ENCODE measurements at regions not wholly inside any gene's neighbourhood (a gene's known extent, or its start where the extent isn't known, plus 50 kb on each side); places are given as distances from the start of the nearest gene placed in this dataset.

DNA sequence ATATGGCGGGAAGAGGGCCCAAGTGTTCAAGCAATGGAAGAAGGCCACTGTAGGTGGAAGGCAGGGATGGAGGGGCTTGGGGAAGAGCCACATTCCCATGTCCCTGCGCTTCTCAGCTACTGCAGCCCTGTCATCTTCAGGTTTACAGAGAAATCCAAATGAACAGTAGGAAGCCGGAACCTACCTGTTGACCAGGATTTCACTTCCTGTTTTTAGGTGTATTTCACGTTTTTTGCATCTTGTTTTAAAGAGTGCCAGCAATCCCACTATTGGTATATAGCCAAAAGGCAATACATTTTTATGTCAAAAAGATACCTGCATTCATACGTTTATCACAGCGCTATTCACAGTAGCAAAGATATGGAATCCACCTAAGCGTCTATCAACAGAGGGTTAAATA is 159.2 kb downstream of the SLC35B3 start:
- H3K27ac ChIP-seq (ENCODE audit: low read depth, low read length, severe bottlenecking) = no peak overlapping the region
- 93 to 100% methylated on average over 3 of the region's 7 CpGs for WGBS, 2 experiments (ENCODE audit: insufficient coverage in 2 of 2)
- no peaks in the 10 kb centered on the region for H3K36me3 ChIP-seq (ENCODE audit: control insufficient read depth, insufficient read depth, low read length)
- H3K4me1 ChIP-seq (ENCODE audit: control insufficient read depth, insufficient read depth, low read length, poor library complexity, severe bottlenecking) = peaks cover 4% of the 10 kb centered on the region
- no peak overlapping the region for H3K4me3 ChIP-seq (ENCODE audit: extremely low read depth, insufficient read depth, low read length, poor library complexity, severe bottlenecking)
- no peaks in the 10 kb centered on the region for H3K9me3 ChIP-seq (ENCODE audit: control insufficient read depth, low read length)

DNA sequence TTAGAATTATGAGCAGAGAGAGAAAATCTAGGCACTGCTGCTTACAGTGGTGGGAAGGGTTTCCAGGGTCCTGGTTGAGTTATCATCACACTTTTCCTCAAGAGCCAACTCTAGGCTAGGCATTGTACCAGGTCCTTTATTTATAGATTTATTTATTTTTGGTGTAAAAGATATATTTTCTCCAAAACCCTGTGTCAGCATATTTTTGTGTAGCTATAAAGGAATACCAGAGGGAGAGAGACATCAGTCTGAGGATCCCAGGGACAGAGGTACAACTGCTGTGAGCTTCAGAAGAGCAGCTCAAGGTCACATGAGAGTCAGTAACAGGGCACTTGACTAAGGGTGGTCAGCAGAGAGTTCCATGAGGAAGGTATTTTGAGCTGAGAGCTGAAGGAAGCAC is 159.7 kb downstream of the SLC35B3 start:
- no peak overlapping the region for H3K27ac ChIP-seq (ENCODE audit: low read depth, low read length, severe bottlenecking)
- no peaks in the 10 kb centered on the region for H3K9me3 ChIP-seq (ENCODE audit: control insufficient read depth, low read length)
- H3K4me1 ChIP-seq (ENCODE audit: control insufficient read depth, insufficient read depth, low read length, poor library complexity, severe bottlenecking) = peaks cover 4% of the 10 kb centered on the region
- H3K4me3 ChIP-seq (ENCODE audit: extremely low read depth, insufficient read depth, low read length, poor library complexity, severe bottlenecking) = no peak overlapping the region
- H3K36me3 ChIP-seq (ENCODE audit: control insufficient read depth, insufficient read depth, low read length) = no peaks in the 10 kb centered on the region

DNA sequence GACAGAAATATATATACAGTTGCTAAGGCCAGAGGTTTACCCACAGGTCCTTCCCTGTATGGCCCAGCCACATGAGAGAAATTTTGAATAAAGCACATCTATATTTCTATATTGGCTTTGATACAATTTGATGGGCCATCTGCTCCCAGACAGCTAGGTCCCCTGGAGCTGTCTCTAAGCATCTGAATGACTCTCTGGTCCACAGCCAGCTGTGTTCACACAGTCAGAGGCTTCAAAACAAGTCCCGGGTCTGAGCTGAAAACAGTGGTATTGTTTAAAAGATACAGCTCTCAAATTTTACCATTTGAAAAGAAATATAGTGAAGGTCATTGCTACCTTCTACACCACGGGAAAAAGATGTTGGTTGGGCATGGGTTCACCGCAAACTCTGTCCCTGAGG is 161.1 kb downstream of the SLC35B3 start:
- WGBS, 2 experiments (ENCODE audit: insufficient coverage in 2 of 2) = 83% methylated on average over 2 of the region's 3 CpGs; no CpG with 5 or more reads in 1 of the 2 experiments
- no peaks in the 10 kb centered on the region for H3K9me3 ChIP-seq (ENCODE audit: control insufficient read depth, low read length)

DNA sequence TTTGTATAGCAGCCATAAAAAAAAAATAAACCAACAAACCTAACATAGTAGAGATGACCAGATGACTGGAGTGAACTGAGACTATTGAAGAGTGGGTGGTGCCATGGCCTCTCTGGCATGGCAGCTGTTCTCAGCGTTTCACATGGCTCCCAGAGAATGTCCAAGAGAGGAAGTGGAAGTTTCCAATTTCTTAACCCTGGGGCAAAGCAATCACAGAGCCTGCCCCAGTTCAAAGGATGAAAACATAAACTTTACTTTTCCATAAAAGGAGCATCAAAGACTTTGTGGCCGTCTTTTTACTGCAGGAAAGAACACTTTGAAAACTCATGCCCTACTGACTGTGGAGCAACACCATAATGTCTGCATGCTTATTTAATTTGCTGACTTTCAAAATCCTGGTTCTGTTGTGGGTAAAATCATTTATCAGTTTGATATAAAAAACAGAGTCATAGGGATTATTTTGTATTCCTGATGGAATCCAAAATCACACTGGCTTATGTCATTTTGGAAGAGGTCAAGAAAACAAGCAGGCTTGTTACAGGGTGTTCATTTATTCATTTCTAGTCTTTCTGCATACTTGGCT is 165.4 kb downstream of the SLC35B3 start:
- no peak overlapping the region for H3K27ac ChIP-seq (ENCODE audit: low read depth, low read length, severe bottlenecking)
- H3K9me3 ChIP-seq (ENCODE audit: control insufficient read depth, low read length) = no peaks in the 10 kb centered on the region
- H3K4me1 ChIP-seq (ENCODE audit: control insufficient read depth, insufficient read depth, low read length, poor library complexity, severe bottlenecking) = peaks cover 3% of the 10 kb centered on the region
- WGBS, 2 experiments (ENCODE audit: insufficient coverage in 2 of 2) = 60 to 80% methylated on average over 1 to 2 of the region's 2 CpGs
- no peak overlapping the region for H3K4me3 ChIP-seq (ENCODE audit: extremely low read depth, insufficient read depth, low read length, poor library complexity, severe bottlenecking)
- no peaks in the 10 kb centered on the region for H3K36me3 ChIP-seq (ENCODE audit: control insufficient read depth, insufficient read depth, low read length)

More for the DNA sequence above, 161.1 kb downstream of the SLC35B3 start:
- H3K27ac ChIP-seq (ENCODE audit: low read depth, low read length, severe bottlenecking) = no peak overlapping the region
- no peaks in the 10 kb centered on the region for H3K36me3 ChIP-seq (ENCODE audit: control insufficient read depth, insufficient read depth, low read length)
- peaks cover 7% of the 10 kb centered on the region for H3K4me1 ChIP-seq (ENCODE audit: control insufficient read depth, insufficient read depth, low read length, poor library complexity, severe bottlenecking)
- H3K4me3 ChIP-seq (ENCODE audit: extremely low read depth, insufficient read depth, low read length, poor library complexity, severe bottlenecking) = no peak overlapping the region

DNA sequence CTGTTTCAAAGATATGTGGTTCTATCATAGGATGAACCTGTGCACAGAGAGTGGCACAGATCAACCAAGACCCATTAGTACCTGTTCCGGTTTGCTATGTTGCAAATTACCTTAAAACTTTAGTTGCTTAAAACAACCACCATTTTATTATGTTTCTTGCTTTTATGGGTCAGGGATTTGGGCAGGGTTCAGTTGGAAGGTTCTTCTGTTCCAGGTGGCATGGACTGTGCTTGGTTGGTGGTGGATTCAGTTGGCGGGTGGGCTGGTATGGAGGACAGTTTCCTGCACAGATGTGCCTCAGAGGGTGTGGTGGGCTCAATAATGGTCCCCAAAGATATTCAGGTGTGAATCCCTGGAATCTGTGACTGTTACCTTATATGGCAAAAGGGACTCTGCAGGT is 166.3 kb downstream of the SLC35B3 start:
- Histone ChIP-seq H3K36me3 (ENCODE audit: control insufficient read depth, insufficient read depth, low read length) (no peaks in the 10 kb centered on the region), H3K4me1 (ENCODE audit: control insufficient read depth, insufficient read depth, low read length, poor library complexity, severe bottlenecking) (peaks cover 3% of the 10 kb centered on the region), H3K4me3 (ENCODE audit: extremely low read depth, insufficient read depth, low read length, poor library complexity, severe bottlenecking) (no peak overlapping the region), H3K27ac (ENCODE audit: low read depth, low read length, severe bottlenecking) (no peak overlapping the region), H3K9me3 (ENCODE audit: control insufficient read depth, low read length) (no peaks in the 10 kb centered on the region)
- 100% methylated on average over 1 of the region's 2 CpGs for WGBS, 2 experiments (ENCODE audit: insufficient coverage in 2 of 2)

DNA sequence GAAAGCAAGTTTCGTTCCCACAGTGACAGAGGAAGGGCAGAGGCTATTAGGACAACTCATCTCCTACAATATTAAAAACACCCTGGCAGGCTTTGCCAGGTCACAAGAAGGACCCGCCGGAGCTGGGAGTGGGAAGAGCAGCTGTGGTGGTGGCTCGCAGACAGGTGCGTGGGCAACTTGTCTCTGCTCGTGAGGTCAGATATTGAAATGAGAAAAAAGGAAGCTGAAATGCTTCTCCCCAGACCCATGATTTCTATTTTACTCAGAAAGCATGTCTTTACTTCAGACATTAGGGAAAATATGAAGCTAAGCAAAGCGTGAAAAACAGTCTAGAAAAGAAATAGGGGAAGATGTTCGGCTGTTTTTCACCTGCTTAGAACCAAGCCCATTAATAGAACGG is 166.3 kb upstream of the EEF1E1 start:
- H3K4me3 ChIP-seq (ENCODE audit: extremely low read depth, insufficient read depth, low read length, poor library complexity, severe bottlenecking) = no peak overlapping the region
- H3K9me3 ChIP-seq (ENCODE audit: control insufficient read depth, low read length) = no peaks in the 10 kb centered on the region
- H3K4me1 ChIP-seq (ENCODE audit: control insufficient read depth, insufficient read depth, low read length, poor library complexity, severe bottlenecking) = peaks cover 3% of the 10 kb centered on the region
- WGBS, 2 experiments (ENCODE audit: insufficient coverage in 2 of 2) = 100% methylated on average over 2 of the region's 9 CpGs; no CpG with 5 or more reads in 1 of the 2 experiments
- H3K36me3 ChIP-seq (ENCODE audit: control insufficient read depth, insufficient read depth, low read length) = no peaks in the 10 kb centered on the region
- no peak overlapping the region for H3K27ac ChIP-seq (ENCODE audit: low read depth, low read length, severe bottlenecking)

DNA sequence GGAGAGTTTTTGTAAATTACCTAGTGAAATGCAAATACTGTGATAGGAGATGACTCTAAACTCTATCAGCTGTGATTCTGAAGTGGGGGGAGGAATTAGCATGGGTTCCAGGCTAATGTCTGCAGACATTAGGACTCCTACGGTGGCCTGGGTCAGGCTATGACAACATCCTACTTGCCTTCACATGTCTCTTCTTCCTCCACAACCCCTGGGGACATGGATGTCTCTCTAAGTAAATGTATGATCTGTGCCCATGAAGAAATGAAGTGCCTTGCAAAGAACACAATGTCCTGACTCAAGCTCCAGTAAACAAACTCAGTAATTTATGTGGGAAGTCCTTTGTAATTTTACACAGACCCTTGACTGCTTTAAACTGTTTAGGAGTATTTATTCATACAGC is 165.8 kb upstream of the EEF1E1 start:
- H3K4me1 ChIP-seq (ENCODE audit: control insufficient read depth, insufficient read depth, low read length, poor library complexity, severe bottlenecking) = peaks cover 3% of the 10 kb centered on the region
- WGBS, 2 experiments (ENCODE audit: insufficient coverage in 2 of 2) = no CpG with 5 or more reads among the region's 1 CpG
- H3K9me3 ChIP-seq (ENCODE audit: control insufficient read depth, low read length) = no peaks in the 10 kb centered on the region
- no peaks in the 10 kb centered on the region for H3K36me3 ChIP-seq (ENCODE audit: control insufficient read depth, insufficient read depth, low read length)
- no peak overlapping the region for H3K27ac ChIP-seq (ENCODE audit: low read depth, low read length, severe bottlenecking)
- H3K4me3 ChIP-seq (ENCODE audit: extremely low read depth, insufficient read depth, low read length, poor library complexity, severe bottlenecking) = no peak overlapping the region

DNA sequence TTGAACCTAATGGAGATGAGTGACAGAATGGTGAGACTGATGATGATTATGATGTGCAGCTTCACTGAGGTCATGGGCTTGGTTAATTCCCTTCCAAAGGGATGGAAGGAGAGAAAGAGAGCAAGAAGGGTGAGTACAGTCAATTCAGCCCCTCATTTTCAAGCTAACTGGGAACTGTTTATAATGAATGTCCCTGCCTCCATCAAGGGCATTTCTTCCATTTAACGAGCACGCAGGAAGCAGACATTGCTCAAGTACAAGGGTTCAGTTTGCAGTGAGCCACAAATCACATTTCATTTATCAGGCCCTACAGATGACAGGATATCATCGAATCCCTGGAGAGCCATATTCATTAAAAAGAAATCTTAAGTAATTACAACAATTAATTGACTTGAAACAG is 158.3 kb upstream of the EEF1E1 start:
- WGBS, 2 experiments (ENCODE audit: insufficient coverage in 2 of 2) = 93 to 100% methylated on average over 2 of the region's 3 CpGs
- H3K36me3 ChIP-seq (ENCODE audit: control insufficient read depth, insufficient read depth, low read length) = no peaks in the 10 kb centered on the region
- no peak overlapping the region for H3K4me3 ChIP-seq (ENCODE audit: extremely low read depth, insufficient read depth, low read length, poor library complexity, severe bottlenecking)
- no peaks in the 10 kb centered on the region for H3K4me1 ChIP-seq (ENCODE audit: control insufficient read depth, insufficient read depth, low read length, poor library complexity, severe bottlenecking)
- no peak overlapping the region for H3K27ac ChIP-seq (ENCODE audit: low read depth, low read length, severe bottlenecking)
- no peaks in the 10 kb centered on the region for H3K9me3 ChIP-seq (ENCODE audit: control insufficient read depth, low read length)

DNA sequence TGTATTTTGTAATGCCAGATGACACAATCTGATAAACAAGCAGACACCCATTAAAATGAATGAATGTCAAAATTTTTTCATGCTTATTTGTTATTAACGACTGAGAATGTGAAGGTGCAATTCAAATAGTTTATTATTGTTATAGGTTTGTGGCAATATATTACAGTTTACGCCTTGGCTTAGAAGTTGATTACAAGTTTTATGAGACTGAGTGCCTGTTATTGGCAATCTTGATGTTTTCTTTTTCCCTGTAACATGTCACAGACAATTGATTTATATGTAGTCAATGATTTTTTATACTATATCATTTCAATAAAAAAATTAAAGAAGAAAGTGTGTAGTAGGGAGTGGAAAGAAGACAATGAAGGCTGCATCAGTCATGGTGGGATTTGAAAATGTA is 144.1 kb upstream of the EEF1E1 start:
- Histone ChIP-seq H3K27ac (ENCODE audit: low read depth, low read length, severe bottlenecking) (no peak overlapping the region), H3K4me1 (ENCODE audit: control insufficient read depth, insufficient read depth, low read length, poor library complexity, severe bottlenecking) (peaks cover 25% of the 10 kb centered on the region), H3K4me3 (ENCODE audit: extremely low read depth, insufficient read depth, low read length, poor library complexity, severe bottlenecking) (no peak overlapping the region), H3K36me3 (ENCODE audit: control insufficient read depth, insufficient read depth, low read length) (no peaks in the 10 kb centered on the region), H3K9me3 (ENCODE audit: control insufficient read depth, low read length) (no peaks in the 10 kb centered on the region)
- WGBS, 2 experiments (ENCODE audit: insufficient coverage in 2 of 2) = 89 to 100% methylated on average over 1 to 2 of the region's 2 CpGs

DNA sequence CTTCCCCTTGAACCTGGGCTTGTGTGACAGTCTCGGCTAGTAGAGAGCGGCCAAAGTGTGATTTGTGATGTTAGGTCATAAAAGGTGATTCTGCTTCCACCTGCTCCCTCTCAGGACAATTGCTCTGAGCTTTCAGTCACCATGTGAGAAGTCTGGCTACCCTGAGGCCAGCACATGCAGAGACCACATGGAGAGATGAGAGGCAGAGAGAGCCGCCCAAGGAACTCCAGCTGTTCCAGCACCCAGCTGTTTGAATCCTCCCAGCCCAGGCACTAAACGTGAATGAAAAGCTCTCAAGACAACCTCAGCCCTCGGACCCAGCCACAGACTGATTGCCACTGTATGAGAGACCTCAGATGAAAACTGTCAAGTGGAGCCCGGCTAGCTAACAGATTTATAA is 143.4 kb upstream of the EEF1E1 start:
- Histone ChIP-seq H3K9me3 (ENCODE audit: control insufficient read depth, low read length) (no peaks in the 10 kb centered on the region), H3K4me1 (ENCODE audit: control insufficient read depth, insufficient read depth, low read length, poor library complexity, severe bottlenecking) (peaks cover 25% of the 10 kb centered on the region), H3K36me3 (ENCODE audit: control insufficient read depth, insufficient read depth, low read length) (no peaks in the 10 kb centered on the region), H3K27ac (ENCODE audit: low read depth, low read length, severe bottlenecking) (no peak overlapping the region), H3K4me3 (ENCODE audit: extremely low read depth, insufficient read depth, low read length, poor library complexity, severe bottlenecking) (no peak overlapping the region)
- WGBS, 2 experiments (ENCODE audit: insufficient coverage in 2 of 2) = 86% methylated on average over 4 of the region's 6 CpGs; no CpG with 5 or more reads in 1 of the 2 experiments

DNA sequence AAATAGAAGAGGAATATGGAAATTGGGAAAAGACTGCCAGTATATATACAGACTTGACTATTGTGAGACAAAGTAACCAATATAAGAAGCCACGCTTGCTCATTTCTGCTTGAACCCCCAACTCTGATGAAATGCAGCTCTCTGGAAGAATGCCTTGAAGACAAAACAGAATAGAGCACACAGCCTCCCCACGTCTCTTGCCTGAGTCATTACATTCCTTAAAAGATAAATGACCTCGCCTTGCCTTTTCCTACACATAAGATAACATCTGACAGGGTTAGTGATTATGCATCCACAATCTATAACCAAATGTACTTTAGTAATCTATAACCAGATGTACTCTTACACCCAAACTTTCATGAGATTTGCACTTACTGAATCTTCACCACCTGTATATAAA is 141.1 kb upstream of the EEF1E1 start:
- no peaks in the 10 kb centered on the region for H3K9me3 ChIP-seq (ENCODE audit: control insufficient read depth, low read length)
- 24 to 48% methylated on average over 2 to 3 of the region's 3 CpGs for WGBS, 2 experiments (ENCODE audit: insufficient coverage in 2 of 2)
- no peaks in the 10 kb centered on the region for H3K36me3 ChIP-seq (ENCODE audit: control insufficient read depth, insufficient read depth, low read length)
- H3K4me1 ChIP-seq (ENCODE audit: control insufficient read depth, insufficient read depth, low read length, poor library complexity, severe bottlenecking) = peaks cover 30% of the 10 kb centered on the region
- no peak overlapping the region for H3K4me3 ChIP-seq (ENCODE audit: extremely low read depth, insufficient read depth, low read length, poor library complexity, severe bottlenecking)
- peak overlapping the region; percentile 93 for H3K27ac ChIP-seq (ENCODE audit: low read depth, low read length, severe bottlenecking)
